ENCODE measurements at regions not wholly inside any gene's neighbourhood (a gene's known extent, or its start where the extent isn't known, plus 50 kb on each side); places are given as distances from the start of the nearest gene placed in this dataset.

- no peak for TF ChIP-seq CTCF (IDR thresholded peaks at IDR 0.05)
- TF ChIP-seq POLR2A (IDR thresholded peaks at IDR 0.05) = no peak
Measured at GRCh38 chr9:106305428-106306133, 557.4 kb upstream of the ZNF462 start.
